Upper lobe of left lung (tissue), 4 donors: ENCODE measurements at regions not wholly inside any gene's neighbourhood (a gene's known extent, or its start where the extent isn't known, plus 50 kb on each side); places are given as distances from the start of the nearest gene placed in this dataset.

ENCODE experiments used
- POLR2A ChIP-seq, 4 donors: fragments of 450-650 bp; IDR thresholded peaks; one replicate each; pipeline ENCODE4 v1.5.1; 2016 to 2017; ENCODE audit warnings: antibody characterized with exemption in 4 of 4, mild to moderate bottlenecking in 2 of 4
- POLR2AphosphoS5 ChIP-seq, 2 donors: sonication (generic); formaldehyde crosslinking; IDR thresholded peaks; one replicate each; pipeline ENCODE4 v1.5.1; 2017; ENCODE audit warnings: antibody characterized with exemption in 2 of 2
- TF ChIP-seq, protein P1 (sequence below), 6 experiments: fragments of 450-650 bp in 4 of 6; fragments of 200-600 bp in 2 of 6; sonication (generic) in 2 of 6; IDR thresholded peaks; one replicate each; pipeline ENCODE4 v1.5.1; 2016 to 2019; ENCODE audit warnings: antibody characterized with exemption in 6 of 6

DNA sequence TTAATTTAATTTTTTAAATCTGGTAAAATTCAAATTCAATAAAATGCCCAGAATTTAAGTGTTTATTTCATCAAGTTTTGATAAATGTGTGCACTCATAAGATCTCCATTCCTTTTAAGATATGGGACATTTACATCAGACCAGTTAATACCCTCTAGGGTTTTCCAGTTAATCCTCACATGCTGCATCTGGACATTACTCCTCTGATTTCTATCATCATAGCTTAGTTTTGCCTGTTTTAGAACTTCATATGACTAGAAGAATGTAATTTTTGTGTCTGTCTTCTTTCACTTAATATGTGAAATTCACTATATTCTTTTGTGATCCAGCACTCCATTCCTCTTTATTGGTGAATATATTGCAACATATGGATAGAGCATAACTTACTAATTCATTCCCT is 727.7 kb upstream of the FAM241A start:
- TF ChIP-seq, protein P1, sequence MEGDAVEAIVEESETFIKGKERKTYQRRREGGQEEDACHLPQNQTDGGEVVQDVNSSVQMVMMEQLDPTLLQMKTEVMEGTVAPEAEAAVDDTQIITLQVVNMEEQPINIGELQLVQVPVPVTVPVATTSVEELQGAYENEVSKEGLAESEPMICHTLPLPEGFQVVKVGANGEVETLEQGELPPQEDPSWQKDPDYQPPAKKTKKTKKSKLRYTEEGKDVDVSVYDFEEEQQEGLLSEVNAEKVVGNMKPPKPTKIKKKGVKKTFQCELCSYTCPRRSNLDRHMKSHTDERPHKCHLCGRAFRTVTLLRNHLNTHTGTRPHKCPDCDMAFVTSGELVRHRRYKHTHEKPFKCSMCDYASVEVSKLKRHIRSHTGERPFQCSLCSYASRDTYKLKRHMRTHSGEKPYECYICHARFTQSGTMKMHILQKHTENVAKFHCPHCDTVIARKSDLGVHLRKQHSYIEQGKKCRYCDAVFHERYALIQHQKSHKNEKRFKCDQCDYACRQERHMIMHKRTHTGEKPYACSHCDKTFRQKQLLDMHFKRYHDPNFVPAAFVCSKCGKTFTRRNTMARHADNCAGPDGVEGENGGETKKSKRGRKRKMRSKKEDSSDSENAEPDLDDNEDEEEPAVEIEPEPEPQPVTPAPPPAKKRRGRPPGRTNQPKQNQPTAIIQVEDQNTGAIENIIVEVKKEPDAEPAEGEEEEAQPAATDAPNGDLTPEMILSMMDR (IDR thresholded peaks at IDR 0.05): no peak
- TF ChIP-seq POLR2A (IDR thresholded peaks at IDR 0.05) (no peak), POLR2AphosphoS5 (IDR thresholded peaks at IDR 0.05) (no peak)
